ENCODE measurements at regions not wholly inside any gene's neighbourhood (a gene's known extent, or its start where the extent isn't known, plus 50 kb on each side); places are given as distances from the start of the nearest gene placed in this dataset.

DNA sequence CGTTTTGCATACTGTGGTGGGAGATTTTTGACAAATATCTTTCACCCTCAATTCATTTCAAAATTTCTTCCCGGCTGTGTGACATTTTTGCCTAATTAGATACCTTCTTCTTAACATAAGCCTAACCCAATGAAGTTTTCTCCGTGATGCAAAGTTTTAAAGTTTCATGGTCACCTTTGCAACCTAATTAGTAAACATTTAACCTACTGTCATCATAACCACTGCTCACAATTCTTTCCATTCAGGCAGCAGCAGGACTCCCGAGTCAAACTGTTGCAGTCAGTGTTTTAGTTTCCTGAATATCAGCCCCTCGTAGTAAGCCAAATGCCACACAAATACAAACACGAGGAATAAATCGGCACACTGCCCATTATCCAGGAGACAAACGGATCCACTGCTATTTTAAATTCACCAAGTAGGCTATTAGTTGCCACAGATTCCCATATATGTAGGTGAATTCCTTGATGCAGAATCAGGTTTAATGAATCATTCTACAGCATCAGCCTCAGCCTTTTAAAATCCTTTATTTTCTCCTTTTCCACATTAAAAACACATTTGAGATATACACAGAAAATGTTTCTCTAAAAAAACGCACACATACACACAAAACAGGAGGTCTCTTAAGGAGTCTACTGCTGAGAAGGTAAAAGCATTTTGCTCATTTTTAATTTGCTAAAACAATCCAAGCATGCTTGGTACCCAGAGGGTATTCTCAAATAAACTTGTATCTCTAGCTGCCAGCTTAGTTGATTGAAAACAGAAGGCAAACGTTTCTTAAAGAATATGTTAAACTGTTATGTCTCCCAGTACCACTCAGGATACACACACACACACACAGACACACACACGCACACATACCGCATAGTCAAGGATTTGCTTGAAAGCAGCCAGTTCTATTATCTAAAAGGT is 106.5 kb upstream of the KCTD1 start:
- peaks cover 12% of the 10 kb centered on the region in 2 donors for H3K4me1 ChIP-seq (ENCODE audit: control insufficient read depth in 1 of 2, insufficient read depth in 2 of 2, low read length in 2 of 2)
- no peak overlapping the region for H3K9ac ChIP-seq (ENCODE audit: low read depth in 1 of 2, low read length in 2 of 2)
- H3K4me3 ChIP-seq (ENCODE audit: low read depth in 1 of 2, low read length in 2 of 2) = peak overlapping the region in 1 of 2 donors; percentile 61
- H3K36me3 ChIP-seq (ENCODE audit: control insufficient read depth in 1 of 2, insufficient read depth in 2 of 2, low read length in 2 of 2) = no peaks in the 10 kb centered on the region
- no peak overlapping the region for H3K27ac ChIP-seq (ENCODE audit: low read depth, low read length)
- H3K27me3 ChIP-seq (ENCODE audit: control insufficient read depth in 1 of 2, insufficient read depth in 2 of 2, low read length in 2 of 2) = peaks cover 23 to 36% of the 10 kb centered on the region in 2 donors
- H3K9me3 ChIP-seq (ENCODE audit: control insufficient read depth in 1 of 2, low read length in 2 of 2) = no peaks in the 10 kb centered on the region

- Histone ChIP-seq H3K9ac (ENCODE audit: low read depth in 1 of 2, low read length in 2 of 2) (no peak overlapping the region), H3K4me3 (ENCODE audit: low read depth in 1 of 2, low read length in 2 of 2) (no peak overlapping the region), H3K27me3 (ENCODE audit: control insufficient read depth in 1 of 2, insufficient read depth in 2 of 2, low read length in 2 of 2) (peaks cover 19 to 31% of the 10 kb centered on the region in 2 donors), H3K27ac (ENCODE audit: low read depth, low read length) (no peak overlapping the region), H3K4me1 (ENCODE audit: control insufficient read depth in 1 of 2, insufficient read depth in 2 of 2, low read length in 2 of 2) (peaks cover 12% of the 10 kb centered on the region in 2 donors), H3K9me3 (ENCODE audit: control insufficient read depth in 1 of 2, low read length in 2 of 2) (no peaks in the 10 kb centered on the region), H3K36me3 (ENCODE audit: control insufficient read depth in 1 of 2, insufficient read depth in 2 of 2, low read length in 2 of 2) (no peaks in the 10 kb centered on the region)
Measured at GRCh38 chr18:26653943-26654615, 105.7 kb upstream of the KCTD1 start.

DNA sequence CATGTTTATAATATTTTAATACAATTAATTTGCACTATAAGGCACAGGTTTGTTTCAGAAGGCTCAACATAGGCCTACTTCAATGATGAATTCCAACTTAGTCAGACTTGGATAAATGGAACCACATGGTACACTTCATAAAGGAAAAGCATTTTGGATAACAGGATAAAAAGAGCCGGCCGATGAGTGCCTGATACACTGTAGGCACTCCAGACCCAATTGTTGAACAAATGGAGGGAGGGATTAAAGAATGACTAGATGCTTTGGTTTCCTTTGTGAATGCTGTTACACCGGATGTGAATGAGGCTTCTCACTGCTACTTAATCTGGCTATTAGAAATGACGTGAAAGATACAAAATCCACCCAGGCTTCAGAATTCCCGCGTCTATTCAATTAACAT is 104.1 kb upstream of the KCTD1 start:
- Histone ChIP-seq H3K36me3 (ENCODE audit: control insufficient read depth in 1 of 2, insufficient read depth in 2 of 2, low read length in 2 of 2) (no peaks in the 10 kb centered on the region), H3K4me1 (ENCODE audit: control insufficient read depth in 1 of 2, insufficient read depth in 2 of 2, low read length in 2 of 2) (peaks cover 3 to 4% of the 10 kb centered on the region in 2 donors), H3K9ac (ENCODE audit: low read depth in 1 of 2, low read length in 2 of 2) (no peak overlapping the region), H3K27me3 (ENCODE audit: control insufficient read depth in 1 of 2, insufficient read depth in 2 of 2, low read length in 2 of 2) (peaks cover 12 to 18% of the 10 kb centered on the region in 2 donors), H3K27ac (ENCODE audit: low read depth, low read length) (no peak overlapping the region), H3K4me3 (ENCODE audit: low read depth in 1 of 2, low read length in 2 of 2) (no peak overlapping the region), H3K9me3 (ENCODE audit: control insufficient read depth in 1 of 2, low read length in 2 of 2) (no peaks in the 10 kb centered on the region)

DNA sequence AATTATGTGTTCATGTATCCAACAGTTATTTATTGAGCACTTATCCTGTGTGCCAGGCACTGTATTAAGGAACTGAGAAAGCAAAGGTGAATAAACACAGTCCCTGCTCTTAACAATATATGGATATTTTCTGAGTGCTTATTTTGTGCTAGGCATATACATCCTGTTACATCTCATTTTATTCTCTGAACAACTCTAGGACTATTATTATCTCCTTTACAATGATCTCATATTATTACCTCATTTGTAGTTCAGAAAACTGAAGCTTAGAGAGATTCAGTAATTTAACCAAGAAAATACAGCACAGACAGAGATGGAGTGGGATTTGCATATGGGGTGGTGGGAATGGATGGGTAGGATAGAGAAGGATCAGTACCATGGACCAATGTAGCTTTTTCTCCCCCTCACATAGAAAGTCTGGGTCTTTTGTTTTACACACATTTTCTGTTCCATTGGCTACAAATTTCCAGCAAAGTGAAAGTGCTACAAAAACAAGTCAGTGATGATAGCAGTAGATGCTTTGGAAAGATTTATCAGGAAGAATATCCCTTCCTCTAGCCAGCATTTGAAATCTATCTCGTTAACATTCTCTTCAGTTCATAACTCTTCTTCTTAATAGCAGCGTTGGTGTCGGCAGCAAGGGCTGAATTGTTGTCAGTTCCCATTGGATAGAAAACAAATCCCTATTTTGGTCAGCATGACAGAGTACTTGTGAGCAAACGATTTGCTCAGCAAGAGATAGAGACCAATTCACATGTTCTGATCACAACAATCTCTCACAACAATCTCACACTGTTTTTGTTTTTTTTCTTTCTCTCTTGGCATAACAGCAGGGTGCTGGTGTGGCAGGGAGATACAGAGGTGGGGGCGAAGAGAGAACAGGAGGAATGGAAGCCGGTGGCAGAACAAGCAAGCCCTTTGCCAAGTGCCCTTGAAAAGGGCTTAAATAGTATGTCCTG is 102.2 kb upstream of the KCTD1 start:
- H3K27me3 ChIP-seq (ENCODE audit: control insufficient read depth in 1 of 2, insufficient read depth in 2 of 2, low read length in 2 of 2) = peaks cover 8 to 18% of the 10 kb centered on the region in 2 donors
- no peak overlapping the region for H3K9ac ChIP-seq (ENCODE audit: low read depth in 1 of 2, low read length in 2 of 2)
- H3K9me3 ChIP-seq (ENCODE audit: control insufficient read depth in 1 of 2, low read length in 2 of 2) = no peaks in the 10 kb centered on the region
- no peak overlapping the region for H3K4me3 ChIP-seq (ENCODE audit: low read depth in 1 of 2, low read length in 2 of 2)
- H3K4me1 ChIP-seq (ENCODE audit: control insufficient read depth in 1 of 2, insufficient read depth in 2 of 2, low read length in 2 of 2) = no peaks in the 10 kb centered on the region
- H3K36me3 ChIP-seq (ENCODE audit: control insufficient read depth in 1 of 2, insufficient read depth in 2 of 2, low read length in 2 of 2) = no peaks in the 10 kb centered on the region
- no peak overlapping the region for H3K27ac ChIP-seq (ENCODE audit: low read depth, low read length)

DNA sequence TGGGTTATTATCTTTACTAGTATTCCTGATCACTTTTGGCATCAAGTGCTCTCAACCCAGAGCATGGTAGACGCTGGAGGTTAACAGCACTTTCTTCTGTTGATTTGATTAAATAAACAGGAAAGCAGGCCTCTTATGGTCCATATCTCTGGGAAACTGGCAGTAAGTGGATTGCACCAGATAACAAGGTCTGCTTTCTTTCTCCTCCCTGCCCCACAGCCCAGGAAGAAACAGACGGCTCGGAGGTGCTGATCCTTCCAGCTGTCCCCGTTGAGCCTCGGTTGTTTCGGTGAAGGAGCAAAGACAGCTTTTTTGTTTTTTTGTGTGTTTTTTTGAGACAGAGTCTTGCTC is 100.8 kb upstream of the KCTD1 start:
- Histone ChIP-seq H3K4me1 (ENCODE audit: control insufficient read depth in 1 of 2, insufficient read depth in 2 of 2, low read length in 2 of 2) (no peaks in the 10 kb centered on the region), H3K27ac (ENCODE audit: low read depth, low read length) (no peak overlapping the region), H3K9me3 (ENCODE audit: control insufficient read depth in 1 of 2, low read length in 2 of 2) (no peaks in the 10 kb centered on the region), H3K27me3 (ENCODE audit: control insufficient read depth in 1 of 2, insufficient read depth in 2 of 2, low read length in 2 of 2) (peaks cover 8 to 9% of the 10 kb centered on the region in 2 donors), H3K36me3 (ENCODE audit: control insufficient read depth in 1 of 2, insufficient read depth in 2 of 2, low read length in 2 of 2) (no peaks in the 10 kb centered on the region), H3K4me3 (ENCODE audit: low read depth in 1 of 2, low read length in 2 of 2) (no peak overlapping the region), H3K9ac (ENCODE audit: low read depth in 1 of 2, low read length in 2 of 2) (no peak overlapping the region)

GRCh38 chr18:26648509-26649192 is 100.3 kb upstream of the KCTD1 start:
- Histone ChIP-seq H3K36me3 (ENCODE audit: control insufficient read depth in 1 of 2, insufficient read depth in 2 of 2, low read length in 2 of 2) (no peaks in the 10 kb centered on the region), H3K4me1 (ENCODE audit: control insufficient read depth in 1 of 2, insufficient read depth in 2 of 2, low read length in 2 of 2) (no peaks in the 10 kb centered on the region), H3K9me3 (ENCODE audit: control insufficient read depth in 1 of 2, low read length in 2 of 2) (no peaks in the 10 kb centered on the region), H3K9ac (ENCODE audit: low read depth in 1 of 2, low read length in 2 of 2) (no peak overlapping the region), H3K27ac (ENCODE audit: low read depth, low read length) (no peak overlapping the region), H3K4me3 (ENCODE audit: low read depth in 1 of 2, low read length in 2 of 2) (no peak overlapping the region), H3K27me3 (ENCODE audit: control insufficient read depth in 1 of 2, insufficient read depth in 2 of 2, low read length in 2 of 2) (peaks cover 8 to 9% of the 10 kb centered on the region in 2 donors)

DNA sequence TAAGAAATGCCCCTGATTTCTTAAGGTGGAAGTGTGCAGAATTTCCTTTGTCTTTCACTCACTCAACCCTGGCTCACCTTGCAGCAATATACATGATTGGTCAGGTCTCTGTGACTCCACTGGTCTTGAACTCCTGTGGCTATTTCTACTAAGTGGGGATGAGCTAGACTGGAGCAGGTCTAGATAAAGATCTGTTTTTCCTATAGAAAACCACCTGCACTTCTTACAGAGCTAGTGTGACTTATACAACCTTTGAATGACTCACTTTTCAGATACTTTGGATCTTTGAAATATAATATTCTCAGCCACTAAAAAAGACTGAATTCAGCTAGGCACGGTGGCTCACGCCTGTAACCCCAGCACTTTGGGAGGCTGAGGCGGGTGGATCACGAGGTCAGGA is 98.5 kb upstream of the KCTD1 start:
- Histone ChIP-seq H3K27ac (ENCODE audit: low read depth, low read length) (no peak overlapping the region), H3K4me3 (ENCODE audit: low read depth in 1 of 2, low read length in 2 of 2) (no peak overlapping the region), H3K4me1 (ENCODE audit: control insufficient read depth in 1 of 2, insufficient read depth in 2 of 2, low read length in 2 of 2) (no peaks in the 10 kb centered on the region), H3K9ac (ENCODE audit: low read depth in 1 of 2, low read length in 2 of 2) (no peak overlapping the region), H3K9me3 (ENCODE audit: control insufficient read depth in 1 of 2, low read length in 2 of 2) (no peaks in the 10 kb centered on the region), H3K36me3 (ENCODE audit: control insufficient read depth in 1 of 2, insufficient read depth in 2 of 2, low read length in 2 of 2) (no peaks in the 10 kb centered on the region), H3K27me3 (ENCODE audit: control insufficient read depth in 1 of 2, insufficient read depth in 2 of 2, low read length in 2 of 2) (peaks cover 0 to 6% of the 10 kb centered on the region in 2 donors)

GRCh38 chr18:26642440-26643348 is 94.3 kb upstream of the KCTD1 start:
- no peaks in the 10 kb centered on the region for H3K27me3 ChIP-seq (ENCODE audit: control insufficient read depth in 1 of 2, insufficient read depth in 2 of 2, low read length in 2 of 2)
- H3K4me1 ChIP-seq (ENCODE audit: control insufficient read depth in 1 of 2, insufficient read depth in 2 of 2, low read length in 2 of 2) = no peaks in the 10 kb centered on the region
- H3K4me3 ChIP-seq (ENCODE audit: low read depth in 1 of 2, low read length in 2 of 2) = no peak overlapping the region
- no peaks in the 10 kb centered on the region for H3K36me3 ChIP-seq (ENCODE audit: control insufficient read depth in 1 of 2, insufficient read depth in 2 of 2, low read length in 2 of 2)
- no peak overlapping the region for H3K9ac ChIP-seq (ENCODE audit: low read depth in 1 of 2, low read length in 2 of 2)
- no peaks in the 10 kb centered on the region for H3K9me3 ChIP-seq (ENCODE audit: control insufficient read depth in 1 of 2, low read length in 2 of 2)
- H3K27ac ChIP-seq (ENCODE audit: low read depth, low read length) = no peak overlapping the region

DNA sequence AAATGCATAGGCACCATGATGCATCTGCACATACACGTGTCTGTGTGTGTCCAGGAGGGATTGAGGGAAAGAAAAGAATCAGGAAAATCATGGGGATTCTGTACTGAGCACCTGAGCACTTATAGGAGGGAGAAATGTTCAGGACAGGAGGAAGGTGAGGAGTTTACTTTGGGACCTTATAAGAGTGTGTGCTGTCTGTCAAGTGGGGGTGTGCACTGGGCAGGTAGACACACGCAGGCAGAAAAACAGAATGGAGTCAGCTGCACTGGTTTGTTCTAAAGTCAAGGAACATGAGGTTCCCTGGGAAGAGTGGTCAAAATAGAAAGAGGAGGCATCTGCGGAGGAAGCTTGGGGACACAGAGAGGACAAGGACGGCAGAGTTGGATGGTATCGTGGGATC is 92.2 kb upstream of the KCTD1 start:
- Histone ChIP-seq H3K9me3 (ENCODE audit: control insufficient read depth in 1 of 2, low read length in 2 of 2) (no peaks in the 10 kb centered on the region), H3K27ac (ENCODE audit: low read depth, low read length) (no peak overlapping the region), H3K27me3 (ENCODE audit: control insufficient read depth in 1 of 2, insufficient read depth in 2 of 2, low read length in 2 of 2) (no peaks in the 10 kb centered on the region), H3K4me1 (ENCODE audit: control insufficient read depth in 1 of 2, insufficient read depth in 2 of 2, low read length in 2 of 2) (no peaks in the 10 kb centered on the region), H3K4me3 (ENCODE audit: low read depth in 1 of 2, low read length in 2 of 2) (no peak overlapping the region), H3K9ac (ENCODE audit: low read depth in 1 of 2, low read length in 2 of 2) (no peak overlapping the region), H3K36me3 (ENCODE audit: control insufficient read depth in 1 of 2, insufficient read depth in 2 of 2, low read length in 2 of 2) (no peaks in the 10 kb centered on the region)

Data from duodenal mucosa (tissue), 2 donors.